Sciatic nerve (tissue), 2 donors: ENCODE measurements at regions not wholly inside any gene's neighbourhood (a gene's known extent, or its start where the extent isn't known, plus 50 kb on each side); places are given as distances from the start of the nearest gene placed in this dataset.

Source experiments
- ATAC-seq: fragments of 200-7000 bp; cut with Tn5 transposase; one replicate; pipeline ENCODE4 v1.9.1; 2020; ENCODE audit warnings: mild to moderate bottlenecking, moderate library complexity
- DNase-seq: peaks from one replicate; pipeline ENCODE4 v3.0.0-alpha.2; 2020; ENCODE audit warnings: low spot score
- intact Hi-C: fragments of 100-400 bp; cut with DNase I; formaldehyde crosslinking; loops from one replicate; pipeline ENCODE4 v1.14.2; 2022
- donor health status: DM: no; HTN: no; CAD: no.
- donor health status: DM: no; HTN: no; CAD: no.

- ATAC-seq (no peak), DNase-seq (no peak)
- intact Hi-C loops = no loop called here
Measured at GRCh38 chr9:106590759-106591505, 272.0 kb upstream of the ZNF462 start.

DNA sequence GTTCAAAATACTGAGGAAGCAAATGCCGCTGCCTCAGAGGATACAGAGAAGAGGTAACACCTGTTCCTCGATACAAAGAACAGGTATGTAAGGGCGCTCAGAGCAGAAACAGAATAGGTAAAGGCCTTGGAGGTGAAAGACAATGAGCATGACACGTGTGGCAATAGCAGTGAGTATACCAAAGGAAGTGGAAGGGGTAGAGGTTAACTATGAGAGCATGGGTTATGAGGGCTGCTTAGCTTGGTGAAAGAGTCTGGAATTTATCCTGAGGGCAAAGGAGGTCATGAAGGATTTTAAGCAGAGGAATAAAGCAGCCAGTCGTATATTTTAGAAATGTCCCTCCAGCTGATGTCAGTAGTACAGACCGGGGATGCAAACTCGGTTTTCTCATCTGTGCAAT lies 269.8 kb upstream of the ZNF462 start:
- ATAC-seq (no peak), DNase-seq (no peak)
- intact Hi-C loops = no loop called here

DNA sequence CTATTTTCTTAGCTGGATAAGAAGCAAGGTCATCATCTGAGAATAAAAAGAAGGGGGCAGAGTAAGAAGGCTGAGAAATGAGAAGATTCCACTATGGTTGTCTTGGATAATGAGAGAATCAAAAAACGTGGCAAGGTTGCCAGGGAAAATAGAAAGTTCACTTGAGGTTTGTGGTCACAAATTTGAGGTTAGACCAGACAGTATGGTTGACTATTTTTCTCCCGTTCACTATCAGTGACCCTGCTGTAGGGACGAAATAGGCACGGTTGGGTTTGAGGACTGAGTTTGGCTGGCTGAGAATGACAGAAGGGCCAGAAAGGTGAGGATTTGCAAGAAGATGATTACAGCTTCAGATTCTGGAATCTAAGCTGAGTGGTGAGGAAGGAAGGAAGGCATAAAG lies 266.0 kb upstream of the ZNF462 start:
- ATAC-seq (no peak), DNase-seq (no peak)
- intact Hi-C loops = no loop called here

DNA sequence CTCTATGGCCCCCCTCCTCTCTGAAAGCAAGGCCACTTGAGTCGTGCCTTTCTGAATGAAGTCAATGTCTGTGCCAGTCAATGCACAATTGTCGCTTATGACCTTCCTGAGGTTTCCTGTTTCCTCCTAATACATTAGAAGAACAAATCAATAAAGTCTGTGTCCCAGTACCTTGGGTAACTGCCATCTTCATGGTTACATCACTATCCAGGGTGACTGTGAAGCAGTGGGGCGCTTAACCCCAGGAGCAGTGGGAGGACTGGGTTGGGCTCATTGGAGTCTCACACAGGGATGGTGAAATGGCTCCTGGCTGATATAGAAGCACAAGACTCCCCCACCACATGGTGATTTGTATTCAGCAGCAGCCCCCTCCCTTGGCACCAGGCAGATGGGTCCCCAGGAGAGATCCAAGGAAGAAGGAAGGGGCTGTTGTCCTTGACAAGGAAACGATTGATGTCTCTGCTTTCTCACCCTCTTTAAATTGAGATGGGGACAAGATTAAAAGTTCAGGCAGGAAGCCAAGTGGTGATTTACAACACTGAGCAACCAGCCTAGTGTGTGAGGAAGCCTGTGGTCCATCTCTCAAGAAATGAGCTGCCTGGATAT lies 261.9 kb upstream of the ZNF462 start:
- ATAC-seq = no peak
- intact Hi-C loops = no loop called here

GRCh38 chr9:106602344-106602743 lies 260.6 kb upstream of the ZNF462 start:
- intact Hi-C loops = no loop called here

More for the DNA sequence above, 261.9 kb upstream of the ZNF462 start:
- no peak for DNase-seq

GRCh38 chr9:106613250-106613737 lies 249.7 kb upstream of the ZNF462 start:
- intact Hi-C loops = no loop called here
- DNase-seq (no peak), ATAC-seq (no peak)

More at GRCh38 chr9:106602344-106602743, 260.6 kb upstream of the ZNF462 start:
- DNase-seq (no peak), ATAC-seq (no peak)

DNA sequence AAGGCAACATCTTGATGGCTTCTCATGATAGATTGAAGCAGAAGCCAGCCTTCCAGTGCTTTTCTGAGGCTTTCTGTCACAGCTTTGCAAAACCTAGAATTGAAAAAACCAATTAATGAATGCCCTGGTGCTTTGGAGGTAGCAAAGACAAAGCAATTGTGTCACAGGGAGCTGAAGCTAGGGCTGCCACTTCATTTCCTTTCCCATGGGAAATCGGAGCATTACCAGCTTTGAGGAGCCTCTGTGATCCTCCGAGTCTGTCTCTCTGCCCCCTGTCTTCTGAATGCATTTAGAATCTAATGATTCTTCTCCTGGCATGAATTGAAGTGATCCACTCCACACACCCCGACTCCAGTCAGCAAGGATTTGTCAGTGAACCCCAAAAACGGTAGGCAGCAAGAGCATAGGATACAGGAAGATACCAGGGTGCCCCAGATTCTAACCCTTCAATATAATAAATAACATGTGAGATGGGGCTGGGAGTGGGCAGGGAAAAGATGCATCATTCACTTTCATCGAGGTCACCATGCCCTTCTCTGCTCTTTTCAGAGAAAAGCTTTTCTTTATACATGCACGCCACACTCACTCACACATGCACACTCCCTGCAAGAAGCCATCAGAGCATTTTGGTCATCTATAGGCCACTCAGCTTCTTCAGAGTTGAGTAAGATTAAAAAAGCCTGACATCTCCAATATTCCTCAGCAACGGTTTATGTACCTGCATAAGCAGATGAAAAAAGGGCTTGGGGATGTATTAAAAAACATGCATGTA lies 247.7 kb upstream of the ZNF462 start:
- intact Hi-C loops = no loop called here
- DNase-seq (no peak), ATAC-seq (no peak)

DNA sequence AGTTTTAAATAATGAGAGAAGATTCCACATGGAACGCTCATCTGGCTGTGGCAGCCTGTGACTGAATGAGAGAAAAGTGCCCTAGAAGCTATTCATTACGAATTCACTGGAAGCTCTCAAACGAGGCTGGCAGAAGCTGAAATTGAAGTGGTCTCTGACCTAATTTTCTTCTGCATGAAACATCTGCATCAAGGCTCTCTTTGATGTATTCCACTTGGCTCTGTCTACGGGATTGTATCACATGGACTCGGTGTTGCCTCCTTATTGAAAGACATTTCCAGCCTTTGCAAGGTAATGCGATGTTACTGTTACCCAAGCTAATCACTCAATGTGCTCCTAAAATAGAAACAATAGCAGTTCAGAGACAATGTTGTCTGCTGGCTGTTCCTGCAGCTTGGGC lies 246.9 kb upstream of the ZNF462 start:
- no peak for DNase-seq
- ATAC-seq = no peak

GRCh38 chr9:106616851-106617345 lies 246.1 kb upstream of the ZNF462 start:
- no peak for ATAC-seq
- DNase-seq = no peak
- intact Hi-C loops = loop anchor here (2.0 kb wide), 1 partner anchor 18 kb away; no protein-coding TSS in a partner anchor

More for the DNA sequence above, 246.9 kb upstream of the ZNF462 start:
- intact Hi-C loops = loop anchor here (2.0 kb wide), 1 partner anchor 19 kb away; no protein-coding TSS in a partner anchor

DNA sequence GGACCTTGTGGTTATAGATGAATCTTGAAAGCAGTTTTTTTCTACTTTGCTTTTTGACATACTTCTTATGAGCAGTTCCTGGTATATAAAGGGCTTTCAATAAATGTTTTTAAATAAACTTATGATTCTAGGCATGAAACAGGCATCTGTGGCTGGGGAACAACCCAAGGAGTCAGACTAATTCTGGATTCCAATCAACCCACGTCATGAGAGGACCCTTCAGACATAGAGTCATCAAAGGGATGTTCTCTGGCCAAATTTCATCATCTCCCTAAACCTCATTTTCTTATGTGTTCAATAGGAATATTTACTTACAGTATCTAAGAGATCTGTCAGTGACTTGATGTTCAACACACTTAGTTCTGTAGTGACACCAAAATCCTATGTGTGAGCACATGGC lies 243.8 kb upstream of the ZNF462 start:
- ATAC-seq (no peak), DNase-seq (no peak)
- intact Hi-C loops = no loop called here

DNA sequence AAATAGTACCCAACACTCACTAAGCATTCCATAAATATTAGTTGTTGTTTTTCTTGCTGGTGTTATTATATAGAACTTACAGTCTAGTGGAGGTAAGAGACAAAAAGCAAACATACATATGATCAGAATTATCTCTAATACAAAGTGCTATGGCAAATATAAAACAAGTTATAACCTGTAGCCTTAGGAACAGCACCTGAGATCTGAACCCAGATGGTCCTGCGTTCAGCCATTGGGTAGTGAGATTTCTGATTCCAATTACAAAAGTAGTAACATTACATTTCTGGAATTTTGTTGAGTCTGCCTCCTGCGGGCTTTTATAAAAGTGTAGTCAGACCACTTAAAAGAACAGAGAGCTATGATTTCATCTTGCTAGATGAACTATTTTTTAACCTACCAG lies 242.9 kb upstream of the ZNF462 start:
- ATAC-seq (no peak), DNase-seq (no peak)
- intact Hi-C loops = loop anchor here (5.0 kb wide), 1 partner anchor 72 kb away; no protein-coding TSS in a partner anchor

DNA sequence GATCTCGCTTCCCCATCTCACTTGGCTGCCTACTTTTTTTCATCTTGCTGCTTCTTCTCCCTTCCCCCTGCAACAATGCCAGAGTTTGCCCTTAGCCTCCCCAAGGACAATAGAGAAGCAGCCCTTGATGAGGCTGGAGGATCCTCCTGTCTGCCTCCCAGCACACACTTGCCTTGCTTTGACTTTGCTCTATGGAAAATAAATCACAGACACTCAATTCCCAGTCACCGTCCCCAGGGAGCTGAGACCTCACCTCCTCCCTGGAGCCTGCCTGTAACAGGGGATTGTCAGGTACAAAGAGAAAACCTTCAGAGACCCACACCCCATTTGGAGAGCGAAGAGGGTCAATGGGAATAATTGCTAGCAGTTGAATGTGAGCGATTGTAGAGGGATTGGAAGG lies 242.1 kb upstream of the ZNF462 start:
- no peak for ATAC-seq
- intact Hi-C loops = loop anchor here (5.0 kb wide), 1 partner anchor 71 kb away; no protein-coding TSS in a partner anchor
- no peak for DNase-seq

DNA sequence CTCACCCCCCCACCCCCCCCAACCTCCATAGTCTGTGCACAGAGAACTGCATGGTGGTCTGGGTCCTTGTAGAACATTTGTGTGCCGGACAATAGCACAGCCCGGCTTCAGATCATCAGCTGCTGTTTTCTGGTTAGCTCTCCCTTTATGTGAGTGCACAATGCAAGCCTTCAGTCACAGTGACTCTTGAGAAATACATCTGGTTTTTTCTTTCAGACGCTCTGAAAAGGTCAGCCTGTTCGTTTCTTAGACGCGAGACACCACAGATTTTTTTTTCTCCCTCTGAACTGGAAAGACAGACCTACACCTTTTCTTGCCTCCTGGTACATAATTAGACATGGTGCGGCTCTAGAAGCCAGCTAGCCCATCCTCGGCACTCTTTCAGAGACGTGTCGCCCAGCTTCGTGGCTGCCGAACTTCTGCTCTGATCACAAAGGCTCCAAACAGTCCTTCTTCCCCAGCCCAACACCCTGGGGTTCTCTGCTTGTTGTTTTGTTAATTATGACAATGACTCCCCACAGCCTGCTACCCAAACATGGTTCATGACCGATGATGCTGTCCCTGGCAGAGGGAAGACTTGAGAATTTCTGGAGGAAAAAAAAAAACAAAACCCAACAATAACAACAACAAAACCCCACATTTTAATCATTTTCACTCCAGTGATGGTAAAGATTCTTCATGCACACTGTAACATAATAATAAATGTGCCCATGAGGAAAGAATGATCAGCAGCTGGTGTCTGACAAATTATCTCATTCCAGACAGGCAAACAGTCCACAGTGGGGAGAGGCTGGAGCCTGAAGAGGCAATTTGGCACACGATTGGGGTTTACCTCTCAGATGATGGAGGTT lies 241.4 kb upstream of the ZNF462 start:
- intact Hi-C loops = loop anchor here (5.0 kb wide), 1 partner anchor 71 kb away; no protein-coding TSS in a partner anchor
- ATAC-seq = peak; percentile 87
- no peak for DNase-seq

DNA sequence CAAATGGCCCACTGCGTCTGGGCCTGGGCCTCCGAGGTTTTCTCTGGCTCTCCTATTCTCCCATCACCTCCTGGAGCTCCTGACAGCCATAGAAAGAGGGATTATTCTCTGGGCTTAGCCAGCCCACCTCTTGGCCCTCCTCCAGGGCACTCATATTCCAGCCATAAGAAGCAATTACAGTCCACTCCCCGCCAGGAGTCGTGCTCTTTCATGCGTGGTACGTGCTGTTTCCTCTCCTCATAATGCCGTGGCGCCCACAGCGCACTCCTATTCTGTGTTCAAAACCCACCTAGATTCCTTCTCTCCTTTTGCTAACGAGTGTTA lies 240.8 kb upstream of the ZNF462 start:
- peak; percentile 11 for ATAC-seq
- intact Hi-C loops = loop anchor here (5.0 kb wide), 1 partner anchor 70 kb away; no protein-coding TSS in a partner anchor
- no peak for DNase-seq

- intact Hi-C loops = loop anchor here (5.0 kb wide), 1 partner anchor 69 kb away; no protein-coding TSS in a partner anchor
- no peak for DNase-seq
Measured at GRCh38 chr9:106623558-106623957, 239.4 kb upstream of the ZNF462 start.

GRCh38 chr9:106625259-106625789 lies 237.6 kb upstream of the ZNF462 start:
- DNase-seq (no peak), ATAC-seq (no peak)
- intact Hi-C loops = no loop called here

More at GRCh38 chr9:106623558-106623957, 239.4 kb upstream of the ZNF462 start:
- no peak for ATAC-seq

- DNase-seq (no peak), ATAC-seq (no peak)
- intact Hi-C loops = no loop called here
Measured at GRCh38 chr9:106626936-106627335, 236.0 kb upstream of the ZNF462 start.

DNA sequence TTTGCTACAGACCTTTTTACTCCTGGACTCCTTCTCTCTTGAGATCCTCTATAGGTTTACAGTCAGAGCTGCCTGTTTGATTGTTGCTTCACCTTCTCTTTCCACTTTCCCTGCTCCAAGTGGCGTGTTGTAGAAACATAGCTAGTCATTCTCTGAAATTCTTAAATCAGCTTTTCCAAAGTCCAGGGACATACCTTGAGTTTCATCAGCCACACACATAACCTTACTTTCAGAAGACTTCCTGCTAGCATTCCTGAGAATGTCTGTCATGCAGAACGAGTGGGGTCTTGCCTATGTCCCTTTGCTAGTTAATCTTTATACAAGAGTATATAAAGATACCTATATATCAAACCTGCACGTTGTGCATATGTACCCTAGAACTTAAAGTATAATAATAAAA lies 230.3 kb upstream of the ZNF462 start:
- DNase-seq (no peak), ATAC-seq (no peak)
- intact Hi-C loops = no loop called here
